Immature natural killer cell (primary cell): ENCODE measurements at regions not wholly inside any gene's neighbourhood (a gene's known extent, or its start where the extent isn't known, plus 50 kb on each side); places are given as distances from the start of the nearest gene placed in this dataset.
A peak's percentile ranks its signal among the peaks of the same experiment; 100 is the strongest.

ENCODE experiments used
- DNase-seq, 3 donors: peaks; one replicate each; pipeline ENCODE4 v3.0.0; 2022; ENCODE audit warnings: mixed read lengths in 1 of 3
- H3K27ac Mint-ChIP-seq, 6 donors: one replicate each; pipeline ENCODE4 v1.8.0; 2020; ENCODE audit warnings: mixed read lengths in 6 of 6, mild to moderate bottlenecking in 5 of 6, inconsistent platforms in 4 of 6, moderate library complexity in 3 of 6
- H3K27me3 Mint-ChIP-seq, 3 donors: one replicate each; pipeline ENCODE4 v1.8.0; 2020 to 2021; ENCODE audit warnings: low read depth in 3 of 3, mild to moderate bottlenecking in 3 of 3, mixed read lengths in 3 of 3, moderate library complexity in 3 of 3, inconsistent platforms in 1 of 3
- H3K36me3 Mint-ChIP-seq, 3 donors: one replicate each; pipeline ENCODE4 v1.8.0; 2020; ENCODE audit warnings: mixed read lengths in 3 of 3, inconsistent platforms in 2 of 3, mild to moderate bottlenecking in 2 of 3
- H3K4me1 Mint-ChIP-seq, 2 donors: one replicate each; pipeline ENCODE4 v1.8.0; 2020; ENCODE audit warnings: inconsistent platforms in 2 of 2, mild to moderate bottlenecking in 2 of 2, mixed read lengths in 2 of 2, moderate library complexity in 1 of 2
- H3K4me3 Mint-ChIP-seq, 5 donors: one replicate each; pipeline ENCODE4 v1.8.0; 2020; ENCODE audit warnings: mild to moderate bottlenecking in 5 of 5, mixed read lengths in 5 of 5, inconsistent platforms in 3 of 5, moderate library complexity in 3 of 5
- H3K9me3 Mint-ChIP-seq, 6 donors: one replicate each; pipeline ENCODE4 v1.8.0; 2020; ENCODE audit warnings: mild to moderate bottlenecking in 6 of 6, mixed read lengths in 6 of 6, inconsistent platforms in 4 of 6, moderate library complexity in 3 of 6

DNA sequence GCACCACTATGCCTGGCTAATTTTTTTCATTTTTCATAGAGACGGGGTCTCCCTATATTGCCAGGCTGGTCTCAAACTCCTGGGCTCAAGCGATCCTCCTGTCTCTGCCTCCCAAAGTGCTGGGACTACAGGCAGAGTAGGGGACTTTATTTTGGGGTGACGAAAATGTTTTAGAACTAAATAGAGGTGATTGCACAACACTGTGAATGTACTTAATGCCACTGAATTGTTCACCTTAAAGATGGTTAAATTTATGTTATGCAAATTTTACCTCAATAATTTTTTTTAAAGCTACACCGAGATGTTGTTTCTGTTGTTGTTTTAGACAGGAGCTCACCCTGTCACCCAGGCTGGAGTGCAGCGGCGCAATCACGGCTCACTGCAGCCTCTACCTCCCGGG lies 111.9 kb upstream of the SEC14L1 start:
- Mint-ChIP-seq H3K36me3 (peaks cover 0 to 10% (median 3%) of the 10 kb centered on the region in 3 donors), H3K9me3 (peaks cover 0 to 5% (median 2%) of the 10 kb centered on the region in 6 donors), H3K4me3 (no peak overlapping the region), H3K27ac (no peak overlapping the region), H3K4me1 (no peaks in the 10 kb centered on the region), H3K27me3 (peaks cover 0 to 4% (median 4%) of the 10 kb centered on the region in 3 donors)
- DNase-seq: no peak

DNA sequence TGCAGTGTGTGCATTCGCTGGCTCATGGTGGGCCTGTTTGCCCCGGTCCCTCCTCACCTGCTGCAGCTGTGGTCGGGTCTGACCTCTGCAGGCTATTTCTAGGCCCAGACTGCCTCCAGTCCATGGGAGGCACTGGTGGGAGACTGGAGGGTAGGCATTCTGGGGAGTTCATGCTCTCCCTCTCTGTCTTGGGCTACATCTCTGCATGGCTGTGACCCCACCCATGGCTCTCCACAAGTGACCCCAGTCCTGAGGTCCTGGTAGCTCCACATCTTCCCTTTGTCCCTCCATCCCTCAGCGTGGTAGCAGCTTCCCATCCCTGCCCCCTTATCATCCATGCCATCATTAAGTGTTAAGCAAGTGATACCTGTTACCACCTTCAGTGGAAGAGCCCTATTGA lies 107.8 kb upstream of the SEC14L1 start:
- H3K27me3 Mint-ChIP-seq: peaks cover 3 to 12% (median 3%) of the 10 kb centered on the region in 3 donors
- H3K36me3 Mint-ChIP-seq: peaks cover 0 to 4% (median 3%) of the 10 kb centered on the region in 3 donors
- no peak overlapping the region for H3K4me3 Mint-ChIP-seq
- no peak for DNase-seq
- H3K9me3 Mint-ChIP-seq: peaks cover 0 to 5% (median 2%) of the 10 kb centered on the region in 6 donors
- H3K4me1 Mint-ChIP-seq: no peaks in the 10 kb centered on the region
- no peak overlapping the region for H3K27ac Mint-ChIP-seq

DNA sequence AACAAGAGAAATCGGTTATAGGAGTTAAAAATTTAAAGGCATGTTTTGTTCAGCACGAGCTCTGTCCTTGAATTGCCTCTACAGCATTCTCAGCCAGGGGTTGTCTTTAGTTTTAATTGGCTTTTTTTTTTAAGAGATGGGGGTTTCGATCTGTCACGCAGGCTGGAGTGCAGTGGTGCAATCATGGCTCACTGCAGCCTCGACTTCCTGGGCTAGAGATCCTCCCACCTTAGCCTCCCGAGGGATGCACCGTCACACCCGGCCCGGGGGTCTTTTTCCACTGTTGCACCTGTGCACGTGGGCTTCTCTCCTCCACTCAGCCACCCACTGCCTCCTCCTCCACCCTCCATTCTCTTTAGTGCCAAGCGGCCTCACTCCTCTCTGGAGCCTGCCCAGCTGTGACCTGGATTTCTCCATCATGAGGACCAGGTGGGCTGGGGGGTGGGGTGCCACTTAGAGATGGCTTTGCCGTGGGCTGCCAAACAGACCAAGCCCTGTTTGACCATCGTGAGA lies 106.8 kb upstream of the SEC14L1 start:
- Mint-ChIP-seq H3K4me1 (no peaks in the 10 kb centered on the region), H3K36me3 (peaks cover 0 to 4% (median 3%) of the 10 kb centered on the region in 3 donors), H3K27me3 (peaks cover 3 to 18% (median 3%) of the 10 kb centered on the region in 3 donors), H3K27ac (no peak overlapping the region), H3K4me3 (no peak overlapping the region), H3K9me3 (peaks cover 0 to 5% (median 2%) of the 10 kb centered on the region in 6 donors)
- no peak for DNase-seq

DNA sequence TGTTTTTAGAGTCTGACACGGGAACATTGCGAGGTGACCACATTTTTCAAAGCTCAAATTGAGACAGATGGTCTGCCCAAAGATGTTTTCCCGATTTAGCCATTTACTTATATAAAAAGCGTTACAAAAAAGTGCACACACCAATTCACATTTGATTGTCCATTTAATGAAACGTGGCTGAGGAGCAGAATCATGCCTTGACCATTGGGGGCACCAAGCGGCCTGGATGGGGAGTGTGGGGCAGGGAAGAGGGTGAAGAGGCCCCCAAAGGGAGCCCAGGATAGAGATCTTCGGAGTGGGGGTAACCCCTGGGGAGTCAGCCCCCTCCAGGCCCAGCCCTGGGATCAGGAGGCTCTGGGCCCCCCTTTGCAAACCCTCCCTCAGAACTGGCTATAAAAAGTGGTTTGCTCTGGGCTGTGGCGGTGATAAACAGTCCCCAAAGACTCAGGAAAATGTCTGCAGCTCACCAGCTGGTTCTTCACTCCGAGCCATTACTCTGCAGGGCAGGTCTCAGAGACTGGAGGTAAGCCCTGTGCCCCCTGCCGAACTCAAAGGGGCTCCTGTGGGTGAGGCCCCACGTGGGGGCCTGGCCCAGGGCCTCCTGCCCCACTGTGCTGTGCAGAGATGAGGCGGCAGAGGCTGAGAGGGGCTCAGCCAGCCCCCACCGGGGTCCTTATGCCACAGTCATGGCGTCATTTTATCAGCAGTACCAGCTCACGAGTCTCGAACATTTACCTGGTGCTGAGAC lies 105.9 kb upstream of the SEC14L1 start:
- Mint-ChIP-seq H3K4me3 (no peak overlapping the region), H3K4me1 (peaks cover 0 to 6% of the 10 kb centered on the region in 2 donors), H3K27me3 (peaks cover 3 to 18% (median 3%) of the 10 kb centered on the region in 3 donors), H3K9me3 (peaks cover 0 to 5% (median 2%) of the 10 kb centered on the region in 6 donors), H3K36me3 (peaks cover 0 to 4% (median 3%) of the 10 kb centered on the region in 3 donors), H3K27ac (no peak overlapping the region)
- no peak for DNase-seq

DNA sequence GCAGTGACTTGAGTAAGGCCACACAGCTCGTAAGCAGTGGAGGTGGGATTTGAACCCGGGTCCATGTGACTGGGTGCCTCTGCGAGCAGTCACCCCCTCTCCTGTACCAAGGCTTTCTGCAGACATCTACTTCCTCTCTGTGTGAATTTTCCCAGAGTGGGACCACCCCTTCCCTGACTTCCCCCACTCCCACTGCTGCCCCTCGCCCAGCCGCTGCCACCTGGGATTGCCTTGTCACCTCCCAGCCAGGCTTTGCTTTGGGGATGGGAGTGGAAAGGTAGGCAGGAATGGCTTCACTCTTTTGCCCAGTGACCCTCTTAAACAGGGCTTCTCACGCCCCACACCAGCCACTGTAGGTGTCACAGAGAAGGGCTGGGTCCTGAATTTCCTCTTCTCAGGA lies 105.2 kb upstream of the SEC14L1 start:
- H3K36me3 Mint-ChIP-seq: peaks cover 0 to 4% (median 3%) of the 10 kb centered on the region in 3 donors
- peaks cover 0 to 5% (median 2%) of the 10 kb centered on the region in 6 donors for H3K9me3 Mint-ChIP-seq
- no peak overlapping the region for H3K27ac Mint-ChIP-seq
- H3K27me3 Mint-ChIP-seq: peaks cover 3 to 18% (median 3%) of the 10 kb centered on the region in 3 donors
- no peak for DNase-seq
- peaks cover 0 to 6% of the 10 kb centered on the region in 2 donors for H3K4me1 Mint-ChIP-seq
- H3K4me3 Mint-ChIP-seq: no peak overlapping the region

DNA sequence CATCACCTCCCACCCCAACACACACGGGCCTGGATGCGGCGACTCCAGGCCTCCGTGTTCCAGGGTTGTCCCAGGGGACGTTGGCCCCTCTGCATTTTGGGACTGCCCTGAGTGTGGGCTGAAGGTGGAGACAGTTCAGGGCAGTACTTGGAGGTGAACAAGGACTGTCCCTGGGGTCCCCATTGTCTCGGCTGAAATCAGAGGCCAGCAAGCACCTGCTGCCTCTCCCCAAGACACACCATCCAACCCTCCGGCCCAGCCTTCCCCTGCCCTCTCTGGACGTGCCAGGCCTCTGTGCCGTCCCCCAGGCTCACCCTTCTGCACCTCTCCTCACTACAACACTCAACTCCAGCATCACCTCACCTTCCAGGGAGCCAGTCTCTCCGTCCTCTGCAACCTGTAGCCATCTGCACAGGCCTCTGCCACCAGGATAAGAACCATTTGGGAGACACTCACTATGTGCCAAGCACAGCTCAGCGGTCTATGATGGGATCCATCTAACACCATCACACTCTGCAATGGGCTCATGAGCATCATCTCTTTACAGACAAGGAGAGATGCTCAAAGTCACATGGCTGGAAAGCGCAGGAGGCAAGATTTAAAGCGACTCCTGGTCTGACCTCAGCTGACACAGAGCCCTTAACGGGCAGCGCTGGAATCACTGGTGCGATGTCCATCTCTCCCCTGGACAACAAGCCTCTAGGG lies 104.5 kb upstream of the SEC14L1 start:
- Mint-ChIP-seq H3K27me3 (peaks cover 3 to 15% (median 3%) of the 10 kb centered on the region in 3 donors), H3K27ac (peak overlapping the region in 1 of 6 donors; percentile 51), H3K4me3 (no peak overlapping the region), H3K36me3 (peaks cover 0 to 4% (median 3%) of the 10 kb centered on the region in 3 donors), H3K9me3 (peaks cover 0 to 5% (median 0%) of the 10 kb centered on the region in 6 donors), H3K4me1 (peaks cover 0 to 6% of the 10 kb centered on the region in 2 donors)
- DNase-seq: no peak

DNA sequence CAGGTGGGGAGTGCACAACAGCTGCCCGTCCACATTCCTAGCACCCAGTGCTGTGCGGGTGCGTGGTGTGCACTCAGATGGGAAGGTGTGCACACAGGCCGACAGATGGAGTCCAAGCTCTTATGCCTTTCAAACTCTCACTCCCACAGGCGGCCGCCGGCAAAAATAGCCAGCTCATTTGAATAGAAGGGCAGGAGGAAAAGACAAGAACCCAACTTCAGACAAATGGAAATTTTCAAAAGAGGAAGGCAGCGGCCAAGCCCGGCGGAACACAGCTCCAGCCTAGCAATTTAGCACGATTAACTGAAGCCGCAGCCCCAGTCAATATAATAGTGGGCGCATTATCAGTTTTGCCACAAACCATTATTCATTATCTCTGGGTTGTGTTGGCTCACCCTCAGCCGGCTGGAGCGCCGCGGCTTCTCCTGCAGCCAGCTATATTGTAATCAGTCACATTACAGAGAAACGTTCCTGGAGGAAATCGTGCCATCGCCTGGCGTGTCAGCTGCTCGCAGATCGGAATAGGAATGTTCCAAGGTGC lies 103.9 kb upstream of the SEC14L1 start:
- H3K4me1 Mint-ChIP-seq: peaks cover 0 to 6% of the 10 kb centered on the region in 2 donors
- H3K4me3 Mint-ChIP-seq: no peak overlapping the region
- H3K9me3 Mint-ChIP-seq: peaks cover 0 to 3% (median 0%) of the 10 kb centered on the region in 6 donors
- H3K36me3 Mint-ChIP-seq: peaks cover 0 to 2% (median 2%) of the 10 kb centered on the region in 3 donors
- no peak for DNase-seq
- H3K27me3 Mint-ChIP-seq: peaks cover 3 to 15% (median 3%) of the 10 kb centered on the region in 3 donors
- no peak overlapping the region for H3K27ac Mint-ChIP-seq

DNA sequence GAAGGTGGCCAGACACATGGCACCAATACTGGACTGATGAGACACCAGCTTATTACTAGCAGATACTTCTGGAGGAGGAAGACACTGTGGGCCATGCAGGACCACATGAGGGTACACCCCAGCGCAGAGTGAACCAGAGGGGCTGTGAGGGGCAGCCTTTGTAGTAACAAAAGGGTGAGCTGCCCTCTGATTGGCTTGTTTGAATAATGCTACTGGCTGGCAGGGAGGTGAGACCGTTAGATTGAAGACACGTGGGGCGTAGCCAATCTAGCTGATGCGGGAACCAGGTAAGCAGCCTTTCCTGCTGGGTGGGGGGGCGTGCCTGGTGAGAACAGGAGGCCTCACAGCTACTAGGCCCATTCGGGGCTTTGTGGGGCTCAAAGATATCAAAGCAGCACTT lies 102.8 kb upstream of the SEC14L1 start:
- no peaks in the 10 kb centered on the region for H3K36me3 Mint-ChIP-seq
- peaks cover 0 to 6% of the 10 kb centered on the region in 2 donors for H3K4me1 Mint-ChIP-seq
- no peak for DNase-seq
- H3K4me3 Mint-ChIP-seq: no peak overlapping the region
- H3K27ac Mint-ChIP-seq: no peak overlapping the region
- no peaks in the 10 kb centered on the region for H3K9me3 Mint-ChIP-seq
- H3K27me3 Mint-ChIP-seq: peaks cover 3 to 17% (median 3%) of the 10 kb centered on the region in 3 donors

DNA sequence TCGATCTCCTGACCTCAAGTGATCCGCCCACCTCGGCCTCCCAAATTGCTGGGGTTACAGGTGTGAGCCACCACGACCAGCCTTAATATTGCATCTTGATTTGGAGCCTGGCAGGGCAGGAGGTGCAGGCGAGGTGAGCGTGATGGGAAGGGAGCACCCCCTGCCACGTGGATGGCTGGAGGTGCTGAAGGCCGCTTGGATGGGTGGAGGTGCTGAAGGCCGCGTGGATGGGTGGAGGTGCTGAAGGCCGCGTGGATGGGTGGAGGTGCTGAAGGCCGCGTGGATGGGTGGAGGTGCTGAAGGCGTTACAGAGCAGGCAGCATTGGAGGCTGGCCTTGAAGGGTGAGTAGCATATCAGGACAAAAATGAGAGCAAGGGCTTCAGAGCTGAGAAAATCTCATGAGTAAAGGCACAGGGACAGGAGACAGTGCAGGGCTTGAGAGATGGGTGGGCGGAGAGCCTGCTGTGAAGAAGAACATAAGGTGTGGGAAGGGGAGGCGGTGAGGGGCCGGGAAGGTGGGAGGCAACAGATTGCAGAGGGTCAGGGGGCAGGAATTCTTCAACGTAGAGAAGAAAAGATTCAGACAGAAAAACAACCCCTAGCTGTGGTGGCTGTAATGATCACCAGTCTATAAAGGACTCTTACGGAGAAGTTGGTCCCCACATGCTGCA lies 101.7 kb upstream of the SEC14L1 start:
- Mint-ChIP-seq H3K4me3 (peak overlapping the region in 1 of 5 donors; percentile 18), H3K9me3 (no peaks in the 10 kb centered on the region), H3K4me1 (peaks cover 0 to 6% of the 10 kb centered on the region in 2 donors), H3K27ac (peak overlapping the region in 1 of 6 donors; percentile 88), H3K27me3 (peaks cover 3 to 17% (median 3%) of the 10 kb centered on the region in 3 donors), H3K36me3 (no peaks in the 10 kb centered on the region)
- DNase-seq: no peak

DNA sequence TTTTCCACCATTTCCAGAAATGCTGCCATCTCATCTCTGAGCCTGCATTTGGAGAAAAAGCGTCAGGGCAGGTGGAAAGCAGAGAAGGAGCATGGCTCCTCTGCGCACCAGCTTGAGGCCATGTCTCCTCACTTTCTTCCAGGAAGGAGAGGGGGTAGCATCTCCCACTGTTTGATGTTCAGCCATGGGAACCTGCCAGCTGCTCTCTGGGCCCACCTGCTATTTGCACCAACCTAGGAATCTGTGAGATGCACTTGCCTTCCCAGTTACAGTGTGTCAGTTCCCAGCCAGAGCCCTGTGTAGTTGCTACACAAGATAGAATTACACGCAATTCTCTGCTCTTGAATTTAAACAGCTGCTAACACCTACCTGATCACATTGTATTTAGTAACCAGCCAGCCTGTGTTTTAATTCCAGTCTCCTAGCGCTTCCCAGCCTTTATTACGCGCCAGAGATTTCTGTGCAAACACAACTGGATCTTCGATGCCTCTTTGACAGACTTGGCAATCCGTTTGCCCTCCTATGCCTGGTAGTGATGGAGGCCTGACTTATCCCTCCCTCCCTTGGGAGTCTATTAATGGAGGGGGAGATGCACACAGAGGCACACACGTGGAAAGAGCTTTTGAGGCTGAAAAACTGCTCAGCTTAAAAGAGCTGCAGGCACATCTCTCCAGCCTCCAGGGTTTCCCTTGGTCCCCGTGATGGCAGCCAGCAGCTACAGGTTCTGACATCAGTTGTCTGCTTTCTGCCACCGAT lies 98.1 kb upstream of the SEC14L1 start:
- Mint-ChIP-seq H3K27ac (no peak overlapping the region), H3K27me3 (peaks cover 0 to 10% (median 4%) of the 10 kb centered on the region in 3 donors), H3K9me3 (no peaks in the 10 kb centered on the region), H3K4me1 (peaks cover 0 to 6% of the 10 kb centered on the region in 2 donors), H3K4me3 (no peak overlapping the region), H3K36me3 (no peaks in the 10 kb centered on the region)
- no peak for DNase-seq

DNA sequence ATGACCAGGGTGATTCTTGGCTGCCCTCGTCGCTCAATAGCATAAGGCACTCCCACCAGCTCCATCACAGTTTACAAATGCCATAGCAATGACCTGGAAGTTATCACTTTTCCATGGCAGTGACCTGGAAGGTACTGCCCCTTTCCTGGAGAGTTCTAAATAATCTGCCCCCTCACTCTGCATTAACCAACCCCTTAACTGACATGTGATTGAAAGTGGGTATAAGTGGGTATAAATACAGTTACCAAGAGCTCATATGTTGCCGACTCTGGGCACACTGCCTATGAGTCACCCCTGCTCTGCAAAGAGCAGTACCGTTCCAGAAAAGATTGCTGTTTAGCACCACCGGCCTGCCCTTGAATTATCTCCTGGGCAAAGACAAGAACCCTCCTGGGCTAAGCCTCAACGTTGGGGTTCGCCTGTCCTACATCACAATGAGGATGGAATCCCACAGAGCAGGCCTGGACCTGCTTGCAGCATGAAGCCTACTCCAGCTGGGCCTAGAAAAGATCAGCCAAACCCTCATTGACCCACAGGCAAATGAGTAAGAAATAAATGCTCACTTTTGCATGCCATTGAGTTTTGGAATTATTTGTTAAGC lies 95.2 kb upstream of the SEC14L1 start:
- no peak for DNase-seq
- H3K27ac Mint-ChIP-seq: no peak overlapping the region
- H3K27me3 Mint-ChIP-seq: peaks cover 0 to 5% (median 2%) of the 10 kb centered on the region in 3 donors
- no peaks in the 10 kb centered on the region for H3K9me3 Mint-ChIP-seq
- H3K4me3 Mint-ChIP-seq: no peak overlapping the region
- H3K4me1 Mint-ChIP-seq: no peaks in the 10 kb centered on the region
- H3K36me3 Mint-ChIP-seq: no peaks in the 10 kb centered on the region

DNA sequence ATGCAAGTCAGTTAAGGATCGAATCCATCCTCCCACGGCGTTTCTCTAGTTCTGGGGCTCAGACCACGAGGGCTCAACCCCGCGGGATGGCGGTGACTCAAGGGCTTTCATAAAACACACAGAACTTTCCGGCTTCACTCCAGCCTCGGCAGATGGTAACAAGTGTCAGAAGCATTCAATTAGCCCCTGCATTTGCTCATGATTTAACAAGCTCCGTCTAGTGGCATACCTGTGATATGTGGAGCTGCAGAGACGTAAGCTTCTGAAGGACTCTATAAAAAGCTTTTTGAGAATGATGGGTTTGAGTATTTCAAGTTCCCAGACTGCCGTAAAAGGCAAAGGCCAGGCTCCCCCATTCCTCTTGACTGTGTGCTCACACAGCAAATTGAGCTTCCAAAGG lies 91.3 kb upstream of the SEC14L1 start:
- no peaks in the 10 kb centered on the region for H3K4me1 Mint-ChIP-seq
- H3K4me3 Mint-ChIP-seq: no peak overlapping the region
- peaks cover 0 to 6% (median 4%) of the 10 kb centered on the region in 3 donors for H3K27me3 Mint-ChIP-seq
- DNase-seq: no peak
- H3K36me3 Mint-ChIP-seq: no peaks in the 10 kb centered on the region
- H3K27ac Mint-ChIP-seq: no peak overlapping the region
- no peaks in the 10 kb centered on the region for H3K9me3 Mint-ChIP-seq
